MM.1S (cell line): ENCODE measurements at regions not wholly inside any gene's neighbourhood (a gene's known extent, or its start where the extent isn't known, plus 50 kb on each side); places are given as distances from the start of the nearest gene placed in this dataset.

Experiments used
- EZH2 ChIP-seq: fragments of 300-600 bp; sonication (generic); optimal IDR thresholded peaks from 2 replicates; pipeline ENCODE3; 2017; ENCODE audit warnings: low read depth, mild to moderate bottlenecking, antibody characterized with exemption, low read length, mixed read lengths
- EZH2phosphoT487 ChIP-seq: fragments of 300-600 bp; sonication (generic); IDR thresholded peaks from 2 replicates; pipeline ENCODE4 v1.6.1; 2018; ENCODE audit warnings: antibody characterized with exemption, low read length
- TF ChIP-seq, protein P1 (sequence below): fragments of 300-600 bp; sonication (generic); IDR thresholded peaks from 2 replicates; pipeline ENCODE4 v1.5.1; 2016; ENCODE audit warnings: antibody characterized with exemption, low read length, mixed read lengths

DNA sequence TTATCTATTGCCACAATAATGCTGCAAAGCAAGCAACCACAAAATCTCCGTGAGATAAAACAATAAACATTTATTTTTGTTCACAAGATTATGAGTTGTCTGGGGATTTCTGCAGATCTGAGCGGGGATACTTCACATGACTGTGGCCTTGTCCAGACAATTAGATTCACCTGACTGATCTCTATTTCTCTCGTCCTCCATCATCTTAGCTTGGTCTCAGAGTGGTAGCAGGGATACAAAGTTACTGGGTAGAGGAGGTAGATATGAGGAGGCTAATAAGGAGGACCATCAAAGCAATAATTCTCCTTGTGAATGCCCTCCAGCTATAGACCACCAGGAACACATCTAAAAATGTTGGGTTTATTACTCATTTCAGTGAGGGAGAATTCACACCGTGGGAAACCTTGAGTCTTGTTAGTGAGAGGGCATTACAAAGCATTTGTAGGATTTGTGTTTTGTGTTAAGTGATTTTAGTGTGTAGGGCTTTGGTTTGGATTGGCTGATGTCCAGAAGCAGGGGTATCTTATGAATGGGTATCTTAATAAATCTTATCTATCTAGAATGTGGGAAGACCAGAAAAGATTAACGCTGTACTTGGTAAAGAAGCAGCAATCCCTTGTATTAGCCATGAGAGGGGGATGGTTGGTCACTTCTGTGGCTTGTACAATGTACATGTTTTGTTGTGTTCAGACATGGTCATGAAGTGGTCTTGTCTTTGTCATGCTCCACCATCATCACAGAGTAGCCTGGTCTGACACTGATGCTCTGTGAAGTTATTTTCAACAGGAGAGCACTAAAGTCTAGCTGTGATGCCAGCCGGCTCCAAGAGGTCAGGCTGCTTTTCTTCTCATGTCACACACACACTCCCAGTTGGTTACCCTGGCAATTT lies 287.6 kb upstream of the STT3B start:
- TF ChIP-seq, protein P1, sequence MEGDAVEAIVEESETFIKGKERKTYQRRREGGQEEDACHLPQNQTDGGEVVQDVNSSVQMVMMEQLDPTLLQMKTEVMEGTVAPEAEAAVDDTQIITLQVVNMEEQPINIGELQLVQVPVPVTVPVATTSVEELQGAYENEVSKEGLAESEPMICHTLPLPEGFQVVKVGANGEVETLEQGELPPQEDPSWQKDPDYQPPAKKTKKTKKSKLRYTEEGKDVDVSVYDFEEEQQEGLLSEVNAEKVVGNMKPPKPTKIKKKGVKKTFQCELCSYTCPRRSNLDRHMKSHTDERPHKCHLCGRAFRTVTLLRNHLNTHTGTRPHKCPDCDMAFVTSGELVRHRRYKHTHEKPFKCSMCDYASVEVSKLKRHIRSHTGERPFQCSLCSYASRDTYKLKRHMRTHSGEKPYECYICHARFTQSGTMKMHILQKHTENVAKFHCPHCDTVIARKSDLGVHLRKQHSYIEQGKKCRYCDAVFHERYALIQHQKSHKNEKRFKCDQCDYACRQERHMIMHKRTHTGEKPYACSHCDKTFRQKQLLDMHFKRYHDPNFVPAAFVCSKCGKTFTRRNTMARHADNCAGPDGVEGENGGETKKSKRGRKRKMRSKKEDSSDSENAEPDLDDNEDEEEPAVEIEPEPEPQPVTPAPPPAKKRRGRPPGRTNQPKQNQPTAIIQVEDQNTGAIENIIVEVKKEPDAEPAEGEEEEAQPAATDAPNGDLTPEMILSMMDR = no peak
- TF ChIP-seq EZH2 = no peak
- no peak for TF ChIP-seq EZH2phosphoT487
